HG02973 (cell line): ENCODE measurements at regions not wholly inside any gene's neighbourhood (a gene's known extent, or its start where the extent isn't known, plus 50 kb on each side); places are given as distances from the start of the nearest gene placed in this dataset.

Experiments used
- ATAC-seq: cut with Tn5 transposase; IDR thresholded peaks from one replicate; pipeline ENCODE4 v1.9.1; 2021; ENCODE audit warnings: moderate library complexity; ENCODE audit not compliant: unreplicated experiment

GRCh38 chr7:84629640-84630318 is 435.2 kb upstream of the SEMA3A start:
- ATAC-seq = no peak

GRCh38 chr7:84629216-84629615 is 434.6 kb upstream of the SEMA3A start:
- no peak for ATAC-seq

- ATAC-seq = no peak
Observed at GRCh38 chr7:84627250-84627649, 432.7 kb upstream of the SEMA3A start.

GRCh38 chr7:84624927-84625326 is 430.3 kb upstream of the SEMA3A start:
- ATAC-seq = no peak

GRCh38 chr7:84624527-84624926 is 429.9 kb upstream of the SEMA3A start:
- no peak for ATAC-seq

GRCh38 chr7:84617265-84618030 is 422.9 kb upstream of the SEMA3A start:
- no peak for ATAC-seq

- no peak for ATAC-seq
Observed at GRCh38 chr7:84614821-84615501, 420.4 kb upstream of the SEMA3A start.

GRCh38 chr7:84612981-84613681 is 418.5 kb upstream of the SEMA3A start:
- ATAC-seq = no peak

GRCh38 chr7:84611391-84611790 is 416.8 kb upstream of the SEMA3A start:
- no peak for ATAC-seq

- ATAC-seq = no peak
Observed at GRCh38 chr7:84610390-84610789, 415.8 kb upstream of the SEMA3A start.

- ATAC-seq = no peak
Observed at GRCh38 chr7:84605301-84605700, 410.7 kb upstream of the SEMA3A start.

- no peak for ATAC-seq
Observed at GRCh38 chr7:84603545-84603944, 409.0 kb upstream of the SEMA3A start.

GRCh38 chr7:84595026-84595425 is 400.4 kb upstream of the SEMA3A start:
- no peak for ATAC-seq

- ATAC-seq = no peak
Observed at GRCh38 chr7:84591897-84592296, 397.3 kb upstream of the SEMA3A start.

GRCh38 chr7:84589012-84589411 is 394.4 kb upstream of the SEMA3A start:
- no peak for ATAC-seq

GRCh38 chr7:84583331-84583730 is 388.7 kb upstream of the SEMA3A start:
- ATAC-seq = no peak

GRCh38 chr7:84582747-84583146 is 388.2 kb upstream of the SEMA3A start:
- ATAC-seq = no peak

GRCh38 chr7:84578825-84579224 is 384.2 kb upstream of the SEMA3A start:
- ATAC-seq = no peak

GRCh38 chr7:84568781-84569180 is 374.2 kb upstream of the SEMA3A start:
- ATAC-seq = no peak

GRCh38 chr7:84565345-84566074 is 370.9 kb upstream of the SEMA3A start:
- ATAC-seq = no peak

GRCh38 chr7:84553711-84554110 is 359.1 kb upstream of the SEMA3A start:
- ATAC-seq = no peak
